Thyroid gland (tissue), 4 donors: ENCODE measurements at regions not wholly inside any gene's neighbourhood (a gene's known extent, or its start where the extent isn't known, plus 50 kb on each side); places are given as distances from the start of the nearest gene placed in this dataset.

Experiments used
- DNase-seq, 2 donors: peaks; one replicate each; pipeline ENCODE4 v3.0.0-alpha.2; 2019
- H3K27ac ChIP-seq, 3 donors: fragments of 200-600 bp; sonication (generic); 1 replicate in 2 of 3; 2 replicates in 1 of 3; pipeline ENCODE4 v1.5.1; 2016 to 2019; ENCODE audit warnings: mild to moderate bottlenecking in 1 of 3, moderate library complexity in 1 of 3
- H3K27me3 ChIP-seq: fragments of 200-600 bp; sonication (generic); one replicate; pipeline ENCODE4 v1.5.1; 2019
- H3K36me3 ChIP-seq, 2 donors: fragments of 200-600 bp; sonication (generic); one replicate each; pipeline ENCODE4 v1.5.1; 2016 to 2019
- H3K4me1 ChIP-seq, 2 donors: fragments of 200-600 bp; sonication (generic); one replicate each; pipeline ENCODE4 v1.5.1; 2017 to 2019
- H3K4me3 ChIP-seq, 3 donors: fragments of 200-600 bp; sonication (generic); replicated peaks in 1 of 3; 1 replicate in 2 of 3; 2 replicates in 1 of 3; pipeline ENCODE4 v1.5.1; 2016; ENCODE audit warnings: mild to moderate bottlenecking in 1 of 3
- H3K9me3 ChIP-seq: fragments of 200-600 bp; sonication (generic); one replicate; pipeline ENCODE4 v1.5.1; 2017
- CTCF ChIP-seq, 6 experiments: fragments of 200-600 bp in 3 of 6; fragments of 450-650 bp in 3 of 6; sonication (generic) in 3 of 6; IDR thresholded peaks; one replicate each; pipeline ENCODE4 v1.5.1; 2016 to 2019; ENCODE audit warnings: antibody characterized with exemption in 6 of 6, mild to moderate bottlenecking in 2 of 6, inconsistent platforms in 1 of 6, moderate library complexity in 1 of 6
- POLR2A ChIP-seq, 2 donors: fragments of 450-650 bp; IDR thresholded peaks; one replicate each; pipeline ENCODE4 v1.6.1; 2017; ENCODE audit warnings: antibody characterized with exemption in 2 of 2, mild to moderate bottlenecking in 2 of 2, moderate library complexity in 1 of 2
- WGBS, 2 donors: methylation state at CpG; one replicate each; pipeline ENCODE4 v1.1.5; 2017; 5-methylcytosine and 5-hydroxymethylcytosine counted together
- intact Hi-C: fragments of 100-400 bp; cut with DNase I; formaldehyde crosslinking; loops from one replicate; pipeline ENCODE4 v1.15.1; 2023

- intact Hi-C loops, result no loop called here
- Histone ChIP-seq H3K27me3 (no peaks in the 10 kb centered on the region), H3K36me3 (no peaks in the 10 kb centered on the region), H3K4me1 (no peaks in the 10 kb centered on the region), H3K27ac (no peak overlapping the region), H3K4me3 (no peak overlapping the region), H3K9me3 (no peaks in the 10 kb centered on the region)
- no peak for TF ChIP-seq POLR2A (IDR thresholded peaks at IDR 0.05)
- TF ChIP-seq CTCF (IDR thresholded peaks at IDR 0.05), result no peak
- DNase-seq, result no peak
- 58 to 74% methylated on average over 2 of the region's 2 CpGs for WGBS, 2 donors
These were observed 725.1 kb upstream of the CDH7 start for GRCh38 chr18:65025756-65026155.

- H3K36me3 ChIP-seq, result no peaks in the 10 kb centered on the region
- no peaks in the 10 kb centered on the region for H3K9me3 ChIP-seq
- no peak for DNase-seq
- no peaks in the 10 kb centered on the region for H3K4me1 ChIP-seq
- no peak overlapping the region for H3K4me3 ChIP-seq
- TF ChIP-seq CTCF (IDR thresholded peaks at IDR 0.05) (no peak), POLR2A (IDR thresholded peaks at IDR 0.05) (no peak)
- intact Hi-C loops, result no loop called here
- no peaks in the 10 kb centered on the region for H3K27me3 ChIP-seq
- H3K27ac ChIP-seq, result no peak overlapping the region
- 64 to 69% methylated on average over 2 of the region's 2 CpGs for WGBS, 2 donors
These were observed 729.8 kb upstream of the CDH7 start for GRCh38 chr18:65021021-65021420.

- H3K27ac ChIP-seq, result no peak overlapping the region
- H3K27me3 ChIP-seq, result no peaks in the 10 kb centered on the region
- intact Hi-C loops, result no loop called here
- DNase-seq, result no peak
- H3K4me3 ChIP-seq, result no peak overlapping the region
- no peaks in the 10 kb centered on the region for H3K36me3 ChIP-seq
- H3K9me3 ChIP-seq, result no peaks in the 10 kb centered on the region
- H3K4me1 ChIP-seq, result no peaks in the 10 kb centered on the region
- WGBS, 2 donors, result 91 to 94% methylated on average over 1 of the region's 1 CpG
- TF ChIP-seq POLR2A (IDR thresholded peaks at IDR 0.05) (no peak), CTCF (IDR thresholded peaks at IDR 0.05) (no peak)
These were observed 732.6 kb upstream of the CDH7 start for GRCh38 chr18:65018184-65018583.

GRCh38 chr18:65017372-65017760 is 733.4 kb upstream of the CDH7 start:
- DNase-seq, result peak in 1 of 2 donors; percentile 2
- TF ChIP-seq POLR2A (IDR thresholded peaks at IDR 0.05) (no peak), CTCF (IDR thresholded peaks at IDR 0.05) (no peak)

GRCh38 chr18:65016631-65017371 is 734.0 kb upstream of the CDH7 start:
- intact Hi-C loops, result no loop called here
- 93 to 94% methylated on average over 12 of the region's 12 CpGs for WGBS, 2 donors
- no peak overlapping the region for H3K4me3 ChIP-seq
- TF ChIP-seq CTCF (IDR thresholded peaks at IDR 0.05) (no peak), POLR2A (IDR thresholded peaks at IDR 0.05) (no peak)
- no peaks in the 10 kb centered on the region for H3K4me1 ChIP-seq
- no peaks in the 10 kb centered on the region for H3K9me3 ChIP-seq
- no peak overlapping the region for H3K27ac ChIP-seq
- H3K27me3 ChIP-seq, result no peaks in the 10 kb centered on the region
- no peaks in the 10 kb centered on the region for H3K36me3 ChIP-seq
- DNase-seq, result no peak

More at GRCh38 chr18:65017372-65017760, 733.4 kb upstream of the CDH7 start:
- no peaks in the 10 kb centered on the region for H3K36me3 ChIP-seq
- H3K4me3 ChIP-seq, result no peak overlapping the region
- no peaks in the 10 kb centered on the region for H3K4me1 ChIP-seq
- no peaks in the 10 kb centered on the region for H3K9me3 ChIP-seq
- 74 to 84% methylated on average over 10 of the region's 10 CpGs for WGBS, 2 donors
- intact Hi-C loops, result no loop called here
- H3K27me3 ChIP-seq, result no peaks in the 10 kb centered on the region
- H3K27ac ChIP-seq, result no peak overlapping the region
